Mucosa of descending colon (tissue), 3 donors: ENCODE measurements at regions not wholly inside any gene's neighbourhood (a gene's known extent, or its start where the extent isn't known, plus 50 kb on each side); places are given as distances from the start of the nearest gene placed in this dataset.

Source experiments
- ATAC-seq: fragments of 200-7000 bp; cut with Tn5 transposase; one replicate; pipeline ENCODE4 v1.9.1; 2020; ENCODE audit warnings: mild to moderate bottlenecking, moderate library complexity
- DNase-seq, 3 donors: peaks; one replicate each; pipeline ENCODE4 v3.0.0-alpha.2; 2020
- H3K36me3 ChIP-seq: fragments of 200-600 bp; one replicate; pipeline ENCODE4 v1.8.0; 2021; ENCODE audit warnings: low read depth, mild to moderate bottlenecking
- H3K4me1 ChIP-seq: fragments of 200-600 bp; one replicate; pipeline ENCODE4 v1.8.0; 2021; ENCODE audit warnings: low read depth, mild to moderate bottlenecking
- H3K4me3 ChIP-seq: fragments of 200-600 bp; one replicate; pipeline ENCODE4 v1.8.0; 2021; ENCODE audit warnings: mild to moderate bottlenecking
- H3K9me3 ChIP-seq: fragments of 200-600 bp; one replicate; pipeline ENCODE4 v1.8.0; 2021; ENCODE audit warnings: mild to moderate bottlenecking
- intact Hi-C, 2 donors: fragments of 100-400 bp; cut with DNase I in 1 of 2; cut with micrococcal nuclease in 1 of 2; formaldehyde crosslinking; loops; one replicate each; pipeline versions ENCODE4 v1.11.0 to v1.11.1; 2022; cut with DNase I, micrococcal nuclease
- TF ChIP-seq, protein P1 (sequence below): fragments of 200-600 bp; IDR thresholded peaks from one replicate; pipeline ENCODE4 v1.8.0; 2022; ENCODE audit warnings: antibody characterized with exemption, mild to moderate bottlenecking
- donor health status: DM: no; HTN: no; CAD: no; lungs with moderate emphysema.
- donor health status: DM: no; HTN: no; CAD: no.
- donor health status: DM: no; HTN: yes; CAD: no.

DNA sequence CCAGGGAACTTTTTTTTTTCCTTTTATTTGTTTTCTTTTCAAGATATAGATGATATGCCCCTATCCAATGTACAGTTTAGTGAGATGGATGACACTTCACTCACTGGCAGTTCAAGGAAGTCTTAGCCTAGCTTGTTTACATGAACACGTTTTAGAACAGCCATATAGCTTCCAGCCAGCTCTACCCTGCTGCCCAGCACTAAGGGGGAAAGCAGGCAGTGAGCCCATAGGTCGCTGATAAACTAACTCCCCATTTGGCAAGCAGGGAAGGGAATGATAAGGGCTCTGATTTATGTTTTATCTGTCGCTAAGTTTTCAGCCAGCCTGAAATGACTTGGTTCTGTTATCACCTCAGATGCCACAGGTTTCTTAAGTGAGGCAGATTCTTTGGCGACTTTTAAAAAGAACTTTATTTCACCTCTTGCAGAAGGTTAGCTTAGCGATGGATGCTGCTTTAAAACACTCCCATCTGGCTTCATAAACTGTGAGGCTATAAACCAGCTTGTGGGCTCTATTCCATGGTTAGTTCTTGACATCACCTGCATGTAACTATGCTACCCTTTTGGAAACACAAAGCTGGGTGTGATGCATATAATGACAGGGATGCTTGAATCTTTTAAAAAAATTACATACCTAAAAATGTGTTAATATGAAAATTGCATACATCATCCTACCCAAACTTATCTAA, 348.4 kb downstream of the FBXO8 start:
- ATAC-seq (no peak), DNase-seq (no peak)
- no peaks in the 10 kb centered on the region for H3K9me3 ChIP-seq
- no peaks in the 10 kb centered on the region for H3K36me3 ChIP-seq
- H3K4me3 ChIP-seq = no peak overlapping the region
- intact Hi-C loops = no loop called here
- TF ChIP-seq, protein P1, sequence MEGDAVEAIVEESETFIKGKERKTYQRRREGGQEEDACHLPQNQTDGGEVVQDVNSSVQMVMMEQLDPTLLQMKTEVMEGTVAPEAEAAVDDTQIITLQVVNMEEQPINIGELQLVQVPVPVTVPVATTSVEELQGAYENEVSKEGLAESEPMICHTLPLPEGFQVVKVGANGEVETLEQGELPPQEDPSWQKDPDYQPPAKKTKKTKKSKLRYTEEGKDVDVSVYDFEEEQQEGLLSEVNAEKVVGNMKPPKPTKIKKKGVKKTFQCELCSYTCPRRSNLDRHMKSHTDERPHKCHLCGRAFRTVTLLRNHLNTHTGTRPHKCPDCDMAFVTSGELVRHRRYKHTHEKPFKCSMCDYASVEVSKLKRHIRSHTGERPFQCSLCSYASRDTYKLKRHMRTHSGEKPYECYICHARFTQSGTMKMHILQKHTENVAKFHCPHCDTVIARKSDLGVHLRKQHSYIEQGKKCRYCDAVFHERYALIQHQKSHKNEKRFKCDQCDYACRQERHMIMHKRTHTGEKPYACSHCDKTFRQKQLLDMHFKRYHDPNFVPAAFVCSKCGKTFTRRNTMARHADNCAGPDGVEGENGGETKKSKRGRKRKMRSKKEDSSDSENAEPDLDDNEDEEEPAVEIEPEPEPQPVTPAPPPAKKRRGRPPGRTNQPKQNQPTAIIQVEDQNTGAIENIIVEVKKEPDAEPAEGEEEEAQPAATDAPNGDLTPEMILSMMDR = no peak
- H3K4me1 ChIP-seq = no peaks in the 10 kb centered on the region

DNA sequence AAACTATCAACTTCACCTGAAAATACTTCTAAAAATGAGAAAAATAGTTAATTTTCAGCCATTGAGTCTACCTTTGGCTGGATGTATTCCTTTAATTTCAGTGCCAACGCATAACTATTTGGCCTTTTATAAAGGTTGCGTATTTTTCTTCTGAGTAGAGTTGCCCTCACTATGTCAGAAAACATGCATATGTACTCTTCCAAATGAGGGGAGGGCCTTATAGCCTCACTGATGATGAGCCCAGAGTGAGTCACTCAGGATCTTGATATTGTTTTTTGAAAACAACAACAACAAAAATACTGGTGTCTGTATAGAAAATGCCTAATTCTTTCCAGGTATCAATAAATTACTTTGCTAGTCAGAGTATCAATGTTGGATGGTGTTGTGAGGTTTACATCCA, 349.3 kb downstream of the FBXO8 start:
- Histone ChIP-seq H3K36me3 (no peaks in the 10 kb centered on the region), H3K9me3 (no peaks in the 10 kb centered on the region), H3K4me1 (no peaks in the 10 kb centered on the region), H3K4me3 (no peak overlapping the region)
- intact Hi-C loops = no loop called here
- no peak for DNase-seq
- TF ChIP-seq, protein P1 = no peak
- ATAC-seq = no peak

DNA sequence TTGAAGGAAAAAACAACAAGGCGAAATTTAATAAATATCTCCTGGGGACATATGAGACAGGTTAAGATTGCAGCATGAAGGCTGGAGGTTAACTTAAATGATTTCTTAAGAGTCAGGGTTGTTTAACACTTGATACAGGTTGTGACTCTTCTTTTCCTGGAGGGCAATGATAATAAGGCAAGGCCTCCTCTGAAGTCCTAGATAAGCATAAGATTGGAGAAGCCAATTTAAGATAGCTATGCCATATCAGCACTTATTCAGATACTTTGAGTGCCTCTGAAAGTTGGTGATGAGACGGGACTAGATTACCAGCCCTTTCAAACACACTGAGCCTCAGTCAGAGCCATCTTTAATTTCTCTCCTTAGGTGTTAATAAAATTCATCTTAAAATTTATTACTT, 350.8 kb downstream of the FBXO8 start:
- no peaks in the 10 kb centered on the region for H3K36me3 ChIP-seq
- no peak overlapping the region for H3K4me3 ChIP-seq
- H3K9me3 ChIP-seq = no peaks in the 10 kb centered on the region
- intact Hi-C loops = no loop called here
- no peaks in the 10 kb centered on the region for H3K4me1 ChIP-seq
- TF ChIP-seq, protein P1 = no peak
- DNase-seq (no peak), ATAC-seq (no peak)

DNA sequence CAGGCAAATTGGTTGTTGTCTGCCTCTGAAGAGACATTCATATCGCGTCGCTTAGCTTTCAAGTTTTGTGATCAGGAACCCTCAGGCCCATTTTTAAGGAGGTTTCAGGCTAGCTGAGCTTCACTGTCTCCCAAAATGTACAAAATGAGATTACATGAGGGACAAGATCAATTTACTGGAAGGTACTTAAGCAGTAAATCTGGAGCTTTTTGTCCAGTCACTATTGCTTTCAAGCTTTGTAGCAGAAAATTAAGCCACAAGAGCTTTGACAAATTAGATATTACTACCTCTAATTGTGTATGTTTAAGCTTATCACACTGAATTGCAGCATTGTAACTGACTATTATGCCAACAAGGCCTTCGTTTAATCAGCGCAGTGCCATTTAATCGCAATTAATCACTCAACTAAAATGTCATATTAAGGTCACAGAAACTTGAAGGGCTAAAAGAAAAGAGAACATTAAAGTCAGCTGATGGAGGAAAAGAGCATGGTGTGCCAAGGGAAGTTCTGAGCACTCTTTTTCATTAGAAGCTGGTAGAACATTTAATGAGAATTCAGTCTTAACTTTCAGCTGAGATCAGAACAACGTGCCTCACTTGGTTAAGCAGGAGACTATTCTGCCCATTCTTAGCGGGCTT, 353.0 kb downstream of the FBXO8 start:
- intact Hi-C loops = no loop called here
- no peak overlapping the region for H3K4me3 ChIP-seq
- ATAC-seq = no peak
- TF ChIP-seq, protein P1 = no peak
- H3K4me1 ChIP-seq = no peaks in the 10 kb centered on the region
- H3K9me3 ChIP-seq = no peaks in the 10 kb centered on the region
- DNase-seq = no peak
- no peaks in the 10 kb centered on the region for H3K36me3 ChIP-seq

DNA sequence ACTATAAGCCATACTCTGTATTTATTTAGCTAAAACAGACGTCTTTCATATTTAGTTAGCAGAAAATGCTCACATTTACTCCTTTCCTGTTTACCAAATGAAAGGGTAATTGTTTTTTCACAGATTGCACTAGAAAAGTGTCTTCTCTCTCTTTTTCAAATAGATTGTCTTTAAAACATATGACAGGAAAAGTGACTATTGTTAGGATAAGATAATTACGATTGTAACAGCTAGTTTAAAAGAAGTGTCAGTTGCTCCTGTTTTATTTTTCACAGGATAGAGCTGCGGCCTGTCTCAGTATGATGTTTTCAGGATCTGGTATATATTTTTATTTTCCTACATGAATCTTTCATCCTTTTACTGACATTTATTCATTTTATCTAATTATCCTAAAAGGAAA, 353.5 kb downstream of the FBXO8 start:
- no peak for ATAC-seq
- intact Hi-C loops = no loop called here
- Histone ChIP-seq H3K9me3 (no peaks in the 10 kb centered on the region), H3K4me3 (no peak overlapping the region), H3K36me3 (no peaks in the 10 kb centered on the region), H3K4me1 (no peaks in the 10 kb centered on the region)
- no peak for DNase-seq
- TF ChIP-seq, protein P1 = no peak
